HG02973 (cell line): ENCODE measurements at regions not wholly inside any gene's neighbourhood (a gene's known extent, or its start where the extent isn't known, plus 50 kb on each side); places are given as distances from the start of the nearest gene placed in this dataset.

Source experiments
- ATAC-seq: cut with Tn5 transposase; IDR thresholded peaks from one replicate; pipeline ENCODE4 v1.9.1; 2021; ENCODE audit warnings: moderate library complexity; ENCODE audit not compliant: unreplicated experiment

- peak; percentile 57 for ATAC-seq
Observed at GRCh38 chr5:117681431-117682254, 1107.0 kb upstream of the SEMA6A start.

GRCh38 chr5:117680426-117680825 is 1105.8 kb upstream of the SEMA6A start:
- no peak for ATAC-seq

- no peak for ATAC-seq
Observed at GRCh38 chr5:117679046-117679445, 1104.4 kb upstream of the SEMA6A start.

- ATAC-seq, result no peak
Observed at GRCh38 chr5:117675646-117676045, 1101.0 kb upstream of the SEMA6A start.

- ATAC-seq, result no peak
Observed at GRCh38 chr5:117671551-117671950, 1096.9 kb upstream of the SEMA6A start.

- no peak for ATAC-seq
Observed at GRCh38 chr5:117667105-117667504, 1092.5 kb upstream of the SEMA6A start.

GRCh38 chr5:117665121-117665520 is 1090.5 kb upstream of the SEMA6A start:
- ATAC-seq, result no peak

- no peak for ATAC-seq
Observed at GRCh38 chr5:117662361-117662760, 1087.7 kb upstream of the SEMA6A start.

GRCh38 chr5:117657541-117657940 is 1082.9 kb upstream of the SEMA6A start:
- no peak for ATAC-seq

GRCh38 chr5:117652958-117653280 is 1078.3 kb upstream of the SEMA6A start:
- no peak for ATAC-seq

- ATAC-seq, result no peak
Observed at GRCh38 chr5:117652036-117652957, 1077.7 kb upstream of the SEMA6A start.

- ATAC-seq, result no peak
Observed at GRCh38 chr5:117649821-117650220, 1075.2 kb upstream of the SEMA6A start.

- ATAC-seq, result no peak
Observed at GRCh38 chr5:117645400-117645799, 1070.8 kb upstream of the SEMA6A start.

- ATAC-seq, result no peak
Observed at GRCh38 chr5:117638581-117638980, 1064.0 kb upstream of the SEMA6A start.

- no peak for ATAC-seq
Observed at GRCh38 chr5:117633093-117633492, 1058.5 kb upstream of the SEMA6A start.

- ATAC-seq, result no peak
Observed at GRCh38 chr5:117624201-117624600, 1049.6 kb upstream of the SEMA6A start.

GRCh38 chr5:117623042-117623805 is 1048.6 kb upstream of the SEMA6A start:
- no peak for ATAC-seq

GRCh38 chr5:117621921-117622320 is 1047.3 kb upstream of the SEMA6A start:
- no peak for ATAC-seq

- ATAC-seq, result no peak
Observed at GRCh38 chr5:117615226-117615625, 1040.6 kb upstream of the SEMA6A start.

- no peak for ATAC-seq
Observed at GRCh38 chr5:117614408-117614807, 1039.8 kb upstream of the SEMA6A start.

GRCh38 chr5:117604845-117605244 is 1030.2 kb upstream of the SEMA6A start:
- ATAC-seq, result no peak
